NCI-H82 treated with DMSO at 0.1 percent for 48 hours (cell line): ENCODE measurements at regions not wholly inside any gene's neighbourhood (a gene's known extent, or its start where the extent isn't known, plus 50 kb on each side); places are given as distances from the start of the nearest gene placed in this dataset.

Experiments
- DNase-seq: peaks from one replicate; lab custom pipeline; 2025; ENCODE audit not compliant: unreplicated experiment; lab: John Stamatoyannopoulos, UW

DNA sequence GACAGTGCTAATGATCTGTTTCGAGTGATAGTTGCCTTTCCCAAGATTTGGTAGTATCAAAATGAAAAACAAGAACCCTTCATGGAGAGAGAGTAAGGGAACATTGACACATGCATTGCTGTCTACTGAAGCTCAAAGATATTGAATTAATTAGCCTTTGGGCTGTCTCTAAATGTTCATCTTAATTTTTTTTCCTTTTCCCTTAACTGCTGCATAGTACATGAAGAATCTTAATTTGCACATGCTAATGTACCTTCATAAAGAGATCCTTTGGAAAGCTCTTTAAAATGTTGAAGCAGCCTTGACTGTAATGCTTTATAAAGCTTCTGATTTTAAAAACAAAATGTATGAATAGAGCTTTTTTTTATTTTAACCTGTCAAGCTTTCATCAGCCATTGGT, 452.2 kb downstream of the TUSC7 start:
- DNase-seq, result no peak

DNA sequence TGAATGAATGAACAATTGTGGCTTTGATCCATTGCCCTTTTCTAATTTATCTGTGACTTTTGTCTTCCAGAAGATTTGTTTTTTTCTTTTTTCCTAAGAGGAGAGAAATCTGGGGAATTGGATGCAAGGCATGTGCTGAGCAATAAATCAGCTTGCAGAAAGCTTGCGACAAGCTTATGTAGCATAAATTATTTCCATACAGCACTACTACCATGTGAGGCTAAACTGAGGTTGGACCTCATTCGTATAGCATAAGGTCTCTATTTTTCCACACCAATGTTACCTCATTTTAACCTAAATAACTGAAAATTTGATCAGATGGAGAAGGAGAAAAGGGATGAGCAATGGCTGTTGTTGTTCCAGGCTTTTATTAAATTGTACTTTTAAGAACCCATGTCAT, 455.6 kb downstream of the TUSC7 start:
- no peak for DNase-seq

DNA sequence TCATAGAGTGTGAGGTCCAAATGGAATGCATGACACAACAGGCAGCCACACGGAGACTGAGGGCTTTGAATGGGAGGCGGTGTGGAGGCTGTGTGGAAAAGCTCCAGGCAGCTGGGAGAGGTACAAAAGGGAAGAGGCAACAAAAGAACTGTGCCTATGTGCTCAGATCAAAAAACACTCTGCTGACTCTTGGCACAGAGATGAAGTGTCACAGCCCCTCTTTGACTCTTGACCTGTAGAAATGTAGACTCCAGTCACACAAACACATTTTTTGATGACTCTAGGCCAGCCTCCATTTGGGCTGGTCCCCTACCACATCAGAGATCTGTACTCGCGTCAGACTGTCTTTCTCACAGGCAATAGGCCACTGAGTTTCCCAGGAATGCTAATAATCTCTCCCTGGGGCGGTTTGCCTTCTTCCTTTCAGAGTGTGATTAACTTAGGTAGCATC, 456.0 kb downstream of the TUSC7 start:
- no peak for DNase-seq

DNA sequence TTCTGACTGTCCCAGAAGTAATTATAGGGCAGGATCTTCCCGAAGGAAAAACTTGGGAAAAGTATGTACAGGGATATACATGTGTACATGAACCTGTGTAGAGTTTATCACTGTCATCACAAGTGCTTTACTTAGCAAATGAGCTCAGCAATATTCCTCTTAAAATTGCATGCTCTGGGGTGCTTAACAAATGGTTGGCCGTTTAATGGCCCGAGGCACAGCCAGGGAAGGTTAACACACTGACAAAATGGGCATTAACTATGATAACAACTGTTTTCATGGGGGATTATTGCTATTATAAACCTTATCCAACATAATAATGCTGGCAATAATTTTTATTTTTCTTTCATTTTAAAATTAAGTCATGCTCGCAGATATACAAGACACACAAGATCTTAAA, 459.3 kb downstream of the TUSC7 start:
- DNase-seq, result no peak

DNA sequence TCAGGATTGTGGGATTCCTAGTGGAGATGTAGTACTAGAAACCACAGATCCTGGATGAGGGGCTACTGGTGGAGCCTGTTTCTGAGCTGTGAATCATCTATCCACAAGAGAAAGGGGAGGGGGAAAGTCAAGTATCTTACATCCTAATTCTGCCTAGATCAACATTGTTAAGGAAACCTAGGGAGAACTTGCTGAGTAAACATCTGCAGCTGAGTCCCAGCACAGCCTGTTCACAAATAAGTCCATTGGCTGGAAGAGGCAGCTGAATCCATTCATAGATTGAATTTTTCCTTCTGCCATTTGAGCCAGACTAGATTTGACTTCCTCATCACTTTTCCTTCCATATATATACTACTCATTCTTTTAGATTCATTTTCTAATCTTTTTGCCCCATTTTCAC, 460.5 kb downstream of the TUSC7 start:
- DNase-seq, result no peak

DNA sequence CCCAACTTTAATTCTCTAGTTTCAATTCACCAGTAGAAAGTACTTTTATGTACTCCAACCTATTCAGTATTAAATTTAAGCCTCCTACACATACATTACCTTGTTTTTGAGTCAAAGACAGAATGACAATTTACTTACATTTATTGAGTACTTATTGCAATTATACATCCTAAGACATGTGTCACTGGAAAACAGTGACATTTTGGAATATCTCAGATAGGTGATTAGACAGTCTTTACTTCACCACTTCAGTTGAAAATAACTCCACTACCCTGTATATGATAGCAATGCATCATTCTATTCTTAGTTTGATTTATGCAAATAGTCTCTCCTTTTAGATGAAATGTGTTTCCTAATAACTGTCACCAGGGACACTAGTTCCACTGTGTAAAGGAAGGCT, 461.5 kb downstream of the TUSC7 start:
- no peak for DNase-seq

DNA sequence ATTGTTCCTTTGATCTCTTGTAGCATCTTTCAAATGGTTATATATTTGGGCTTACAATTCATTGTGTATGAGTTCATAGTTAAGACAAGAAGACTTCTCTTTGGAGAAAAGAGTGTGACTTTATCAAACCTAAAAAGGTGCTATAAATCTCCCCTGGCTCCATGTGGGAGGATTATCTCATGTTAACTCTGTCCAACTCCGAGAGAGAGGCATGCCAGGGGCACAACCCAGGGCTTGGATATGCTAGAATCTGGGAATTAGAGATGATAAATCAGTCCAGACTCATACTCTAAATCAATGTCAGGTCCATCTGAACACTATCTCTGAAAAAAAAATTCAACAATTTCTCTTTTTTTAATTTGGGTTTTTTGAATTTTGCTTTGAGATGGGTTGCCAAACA, 462.8 kb downstream of the TUSC7 start:
- DNase-seq, result no peak

DNA sequence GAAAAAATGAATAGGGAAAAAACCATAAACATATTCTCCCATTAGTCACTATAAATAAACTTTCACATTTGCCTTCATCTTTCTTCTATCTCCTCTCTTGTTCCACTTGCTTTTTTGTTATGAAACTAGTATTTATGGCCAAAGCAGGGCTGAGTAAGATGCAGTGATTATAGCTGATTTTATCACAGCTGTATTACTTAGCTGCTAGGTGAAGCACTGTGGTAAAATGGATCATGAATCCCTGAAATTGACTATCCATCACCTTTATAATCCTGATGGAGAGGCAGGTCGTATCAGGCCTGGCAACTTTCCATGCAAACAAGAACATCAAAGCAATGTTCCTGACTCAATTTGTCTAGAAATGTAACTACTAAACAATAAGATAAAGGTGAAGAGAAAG, 471.6 kb downstream of the TUSC7 start:
- DNase-seq, result no peak

DNA sequence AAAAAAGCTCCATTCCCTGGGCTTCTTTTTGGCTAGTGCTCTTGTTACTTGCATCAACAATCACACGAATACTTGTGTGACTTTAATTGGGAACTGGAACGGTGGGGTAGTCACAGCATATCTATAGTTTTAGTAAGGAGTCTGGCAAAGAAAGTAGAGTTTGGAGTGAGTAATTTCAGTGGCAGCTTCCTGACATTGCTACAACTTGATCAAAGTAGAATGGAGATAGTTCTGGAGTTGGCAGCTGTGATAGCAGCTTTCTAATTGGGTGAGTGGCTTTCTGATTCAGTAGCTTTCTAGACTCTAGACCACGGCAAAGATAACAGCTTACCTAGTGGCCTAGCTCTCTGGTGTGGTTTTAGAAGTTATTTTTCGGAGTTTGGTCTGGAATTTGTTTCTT, 475.0 kb downstream of the TUSC7 start:
- DNase-seq, result no peak

DNA sequence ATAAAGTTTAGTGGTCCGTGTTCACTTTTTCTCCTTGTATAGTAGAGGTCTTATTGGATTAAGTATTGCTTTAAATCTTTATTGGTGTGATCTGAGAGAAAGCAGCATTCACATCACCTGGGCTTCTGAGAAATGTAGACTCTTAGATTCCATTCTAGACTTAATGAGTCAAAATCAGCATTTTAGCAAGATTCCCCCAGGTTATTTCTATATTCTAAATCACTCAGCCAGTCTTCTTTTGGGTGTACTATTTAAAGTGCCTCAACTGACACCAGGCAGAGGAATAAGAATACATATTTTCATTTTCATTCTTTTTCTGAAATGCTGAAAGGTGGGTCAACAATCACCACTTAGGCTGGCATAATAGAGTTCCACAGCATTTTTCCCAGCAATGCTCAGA, 481.7 kb downstream of the TUSC7 start:
- DNase-seq, result no peak

DNA sequence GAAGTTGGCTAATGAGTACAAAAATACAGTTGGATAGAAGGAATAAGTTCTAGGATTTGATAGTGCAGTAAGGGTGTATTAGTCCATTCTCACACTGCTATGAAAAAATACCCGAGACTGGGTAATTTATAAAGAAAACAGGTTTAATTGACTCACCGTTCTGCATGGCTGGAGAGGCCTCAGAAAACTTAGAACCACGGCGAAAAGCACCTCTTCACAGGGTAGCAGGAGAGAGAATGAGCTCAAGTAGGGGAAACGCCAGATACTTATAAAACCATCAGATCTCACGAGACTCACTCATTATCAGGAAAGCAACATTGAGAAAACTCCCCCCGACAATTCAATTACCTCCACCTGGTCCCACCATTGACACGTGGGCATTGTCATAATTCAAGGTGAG, 483.3 kb downstream of the TUSC7 start:
- no peak for DNase-seq

DNA sequence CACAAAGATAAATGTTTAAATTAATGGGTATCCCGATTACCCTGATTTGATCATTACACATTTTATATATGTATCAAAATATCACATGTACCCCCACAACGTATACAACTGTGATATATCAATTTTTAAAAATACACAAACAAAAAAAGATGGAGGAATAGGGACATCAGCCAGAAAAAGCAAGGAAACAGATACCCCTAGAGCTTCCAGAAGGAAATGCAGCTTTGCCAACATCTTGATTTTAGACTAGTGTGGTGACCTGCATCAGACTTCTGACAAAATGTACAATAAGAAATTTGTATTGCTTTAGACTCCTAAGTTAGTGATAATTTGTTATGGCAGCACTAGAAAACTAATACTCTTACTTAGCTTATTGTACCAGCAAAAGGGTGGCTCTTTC, 483.8 kb downstream of the TUSC7 start:
- DNase-seq, result no peak

DNA sequence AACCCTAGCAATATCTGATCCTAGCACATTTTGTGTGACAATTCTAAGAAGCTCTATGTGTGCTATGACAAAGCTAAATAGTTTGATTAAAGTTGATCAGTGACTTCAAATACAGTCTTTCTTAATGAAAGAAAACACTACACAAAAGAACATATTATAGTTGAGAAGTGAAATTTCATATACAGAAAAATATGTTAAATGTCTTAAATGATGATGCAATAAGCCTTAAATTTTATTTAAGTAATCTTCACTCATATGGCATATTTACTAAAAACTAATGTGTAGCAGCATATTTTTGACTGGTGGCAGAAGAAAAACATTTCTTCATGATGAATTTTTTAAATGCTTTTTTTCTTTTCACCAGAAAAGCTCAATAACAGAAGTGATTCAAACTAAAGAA, 485.5 kb downstream of the TUSC7 start:
- DNase-seq, result no peak

DNA sequence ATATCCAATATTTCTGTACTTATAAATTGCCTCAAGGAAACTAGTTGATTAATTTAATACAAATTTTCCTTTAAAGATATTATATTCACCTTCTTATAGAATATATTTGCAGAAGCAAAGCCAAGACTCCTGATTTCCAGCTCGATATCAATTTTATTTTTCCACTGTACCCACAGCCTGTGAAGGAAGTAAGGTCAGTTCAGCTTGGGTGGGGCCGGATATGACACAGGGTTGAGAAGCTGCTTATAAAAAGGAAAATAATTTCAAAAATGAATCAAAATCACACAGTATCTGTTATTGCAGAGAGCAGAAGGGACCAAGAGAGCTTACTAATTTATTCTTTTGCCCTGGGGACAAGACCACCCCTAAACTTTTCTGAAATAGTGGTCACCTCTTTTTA, 491.4 kb downstream of the TUSC7 start:
- no peak for DNase-seq

DNA sequence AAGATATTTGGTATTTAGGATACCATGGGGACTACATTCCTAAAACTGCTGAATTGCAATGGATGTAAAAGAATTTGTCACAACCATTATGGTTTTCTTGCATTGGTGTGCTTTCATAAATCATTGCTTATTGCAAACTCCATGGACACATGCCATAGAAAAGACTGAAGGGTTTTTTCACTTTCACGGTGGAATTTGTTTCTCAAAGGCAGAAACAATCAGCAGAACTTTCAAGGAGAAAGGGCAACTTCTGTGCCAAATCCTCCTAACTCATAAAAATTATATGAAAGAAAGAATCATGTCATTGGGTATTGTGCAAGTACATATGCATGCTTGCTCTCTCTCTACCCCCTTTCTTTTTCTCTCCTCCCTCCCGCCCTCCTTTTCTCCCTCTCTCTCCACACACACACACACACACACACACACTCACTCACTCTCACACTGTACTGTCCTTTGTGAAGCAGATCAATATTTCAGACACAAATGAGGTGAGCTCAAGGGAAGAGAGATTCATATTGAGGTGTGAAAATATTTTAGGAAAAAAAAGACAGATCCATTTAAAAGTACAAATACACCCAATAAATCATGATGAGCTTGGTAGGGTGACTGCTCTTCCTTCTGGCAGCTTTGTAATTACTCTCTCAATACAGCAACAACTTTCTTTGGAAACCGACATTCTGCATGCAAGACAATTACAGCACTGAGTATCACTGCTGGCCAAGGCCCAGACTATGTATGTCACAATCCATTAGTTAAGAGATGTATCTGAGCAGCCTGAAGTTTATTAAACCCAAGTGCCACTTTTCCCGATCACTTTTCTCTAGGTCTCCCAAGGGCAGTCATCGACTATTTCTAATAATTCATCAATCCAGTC, 492.6 kb downstream of the TUSC7 start:
- no peak for DNase-seq

DNA sequence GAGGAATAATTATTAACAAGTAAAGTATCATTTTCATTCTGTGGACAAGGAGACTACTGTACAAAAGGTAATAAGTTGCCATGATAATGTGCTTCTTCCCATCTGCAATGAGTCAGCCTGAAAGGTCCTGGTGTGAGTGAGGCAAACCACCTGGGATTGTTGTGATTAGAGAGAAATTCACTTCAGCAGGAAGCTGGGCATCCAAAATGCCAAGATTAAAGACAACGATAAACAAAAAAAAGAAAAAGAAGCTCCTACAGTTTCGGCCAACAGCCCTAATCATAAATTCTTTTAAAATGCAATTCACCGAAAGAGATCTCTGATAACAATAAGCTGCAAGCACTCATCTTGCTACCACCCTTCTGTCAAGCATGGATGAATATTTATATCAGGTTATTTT, 507.8 kb downstream of the TUSC7 start:
- no peak for DNase-seq

DNA sequence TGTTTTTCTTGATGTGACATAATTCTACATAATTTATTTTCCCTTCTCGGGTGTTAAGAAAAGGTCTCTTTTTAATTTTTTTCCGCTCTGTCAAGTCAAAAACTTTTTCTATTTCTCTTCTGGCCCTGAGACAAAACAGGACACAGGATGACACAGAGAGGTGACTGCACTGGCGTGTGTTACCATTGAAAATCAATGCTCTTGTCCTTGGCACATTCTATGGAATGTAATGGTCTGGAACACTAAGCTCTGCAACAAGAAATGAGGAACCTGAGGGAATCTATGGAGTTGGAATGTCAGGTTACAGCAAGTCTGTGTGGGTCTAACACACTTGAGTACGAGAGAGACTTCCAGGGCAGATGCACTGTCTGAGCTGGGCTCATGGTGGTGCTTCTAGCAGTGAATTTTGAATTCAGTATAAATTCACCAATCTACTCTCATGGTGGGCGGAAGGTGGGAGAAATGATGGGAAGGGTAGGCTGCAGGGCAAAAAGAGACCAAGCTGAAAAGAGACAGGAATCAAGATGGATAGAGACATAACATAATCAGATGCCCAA, 508.3 kb downstream of the TUSC7 start:
- DNase-seq, result no peak

DNA sequence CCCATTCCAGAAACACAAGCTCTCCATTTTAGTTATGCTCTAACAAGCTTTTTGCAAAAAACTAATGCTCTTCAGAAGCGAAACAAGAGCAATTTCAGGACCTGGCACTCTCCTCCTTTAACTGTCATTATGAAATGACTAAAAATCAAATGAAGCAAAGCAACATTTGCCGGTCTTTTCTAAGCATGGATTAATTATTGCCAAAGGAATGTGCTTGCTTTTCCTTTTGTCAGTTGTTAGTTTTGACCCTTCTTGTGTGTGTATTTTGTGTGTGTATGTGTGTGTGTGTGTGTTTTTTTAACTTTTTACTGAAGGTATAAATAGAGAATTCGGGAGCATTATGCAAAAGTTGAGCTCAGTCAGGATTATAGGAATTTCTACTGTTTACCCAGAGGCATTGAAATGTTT, 509.1 kb downstream of the TUSC7 start:
- no peak for DNase-seq

DNA sequence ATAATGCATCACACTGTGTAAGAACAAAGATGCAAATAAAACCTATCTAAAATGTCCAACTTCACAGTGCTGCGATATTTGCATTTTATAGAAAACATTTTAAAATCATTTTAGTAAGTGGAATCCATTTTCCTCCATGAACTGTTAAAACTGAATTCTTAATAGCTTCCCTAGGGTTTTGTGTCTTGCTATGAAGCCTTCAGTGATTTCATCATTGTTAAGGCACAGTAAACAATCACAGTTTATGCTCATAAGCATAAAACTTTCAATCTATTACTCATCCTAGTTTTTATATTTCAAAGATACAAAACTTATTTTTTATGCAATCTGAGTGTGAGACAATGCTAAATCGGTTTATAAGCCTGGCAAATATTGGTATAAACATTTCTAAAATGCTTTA, 509.7 kb downstream of the TUSC7 start:
- no peak for DNase-seq

DNA sequence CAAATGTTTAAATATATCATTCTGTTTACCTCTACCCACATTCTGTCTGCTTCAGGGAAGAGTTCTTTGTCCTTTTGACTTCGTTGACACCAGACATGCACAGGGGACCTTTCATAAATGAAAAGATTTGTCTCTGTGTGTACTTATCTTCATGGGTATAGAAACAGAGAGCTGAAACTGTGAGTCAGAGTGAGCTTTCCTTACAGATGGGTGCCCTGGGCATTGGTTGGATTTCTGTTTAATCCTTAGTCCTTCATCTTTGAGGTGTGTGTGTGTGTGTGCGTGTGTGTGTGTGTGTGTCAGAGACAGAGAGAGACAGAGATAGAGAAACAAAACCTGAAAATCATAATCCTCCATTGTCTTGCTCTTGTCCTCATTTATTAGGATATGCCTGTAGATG, 517.4 kb downstream of the TUSC7 start:
- DNase-seq, result no peak

DNA sequence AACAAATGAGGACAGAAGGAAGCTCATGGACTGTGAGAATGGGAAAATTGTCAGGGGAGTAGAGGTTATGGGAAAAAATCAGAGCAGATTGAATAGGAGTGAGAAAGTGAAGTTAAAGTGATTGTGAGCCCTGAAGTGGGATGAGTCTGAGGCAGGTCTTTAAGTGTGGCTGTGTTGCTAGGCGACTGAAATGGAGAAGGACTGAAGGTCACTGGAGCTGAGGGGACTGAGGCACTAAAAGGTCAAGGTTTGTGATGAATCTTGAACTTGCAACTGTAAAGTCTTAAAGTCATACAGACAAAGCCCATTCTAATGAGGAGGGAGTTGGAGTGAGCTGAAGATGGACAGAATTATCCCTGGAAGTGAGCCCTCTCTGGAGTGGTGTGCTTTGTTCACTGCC, 518.9 kb downstream of the TUSC7 start:
- DNase-seq, result no peak

DNA sequence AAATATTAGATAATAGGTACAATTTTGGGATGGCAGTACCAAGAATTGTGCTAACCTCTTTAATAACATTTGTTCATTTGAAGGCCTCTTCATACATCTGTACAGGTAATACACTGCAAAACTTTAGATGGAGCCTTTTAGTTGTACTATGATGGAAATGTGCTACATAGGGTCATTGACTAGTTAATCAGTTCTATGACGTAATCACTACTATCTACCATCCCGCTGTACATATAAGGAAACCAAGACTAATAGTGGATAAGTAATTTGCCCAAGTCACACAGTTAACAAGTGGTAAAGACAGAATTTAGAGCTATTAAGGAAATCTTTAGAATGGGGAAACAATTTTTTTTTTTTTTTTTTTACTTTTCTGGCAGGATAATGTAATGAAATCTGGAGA, 521.3 kb downstream of the TUSC7 start:
- no peak for DNase-seq

DNA sequence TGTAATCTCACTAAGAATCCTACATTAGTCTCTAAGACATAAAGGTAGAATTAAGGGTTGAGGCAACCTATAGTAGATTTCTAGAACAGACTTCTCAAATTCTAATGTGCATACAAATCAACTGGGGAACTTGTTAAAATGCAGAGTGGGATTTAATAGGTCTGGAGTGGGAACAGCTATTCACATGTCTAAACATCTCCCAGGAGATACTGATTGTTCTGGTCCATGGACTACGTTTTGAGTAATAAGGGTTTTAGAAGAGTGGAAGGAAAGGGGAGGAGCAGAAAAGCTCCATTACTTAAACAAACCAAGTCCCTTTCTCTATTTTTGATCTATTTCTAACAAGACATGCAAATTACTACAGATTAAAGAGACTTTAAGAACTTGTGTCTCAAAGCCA, 524.8 kb downstream of the TUSC7 start:
- no peak for DNase-seq
